ENCODE measurements at regions not wholly inside any gene's neighbourhood (a gene's known extent, or its start where the extent isn't known, plus 50 kb on each side); places are given as distances from the start of the nearest gene placed in this dataset.

- ATAC-seq (no peak), DNase-seq (ENCODE audit: low spot score) (no peak)
- Mint-ChIP-seq H3K4me3 (no peak overlapping the region), H3K36me3 (no peaks in the 10 kb centered on the region; the same call in 1 of the 2 replicates), H3K4me1 (no peaks in the 10 kb centered on the region), H3K27me3 (ENCODE audit: low read depth) (no peaks in the 10 kb centered on the region), H3K9me3 (peaks cover 6% of the 10 kb centered on the region; the same call in 1 of the 2 replicates), H3K27ac (no peak overlapping the region)
- POLR2A ChIA-PET: no interaction called here
- CTCF ChIA-PET: interaction anchor here (0.9 kb wide), 1 partner anchor 40 kb away, joined by 3 read pairs; no protein-coding TSS in a partner anchor
- TF ChIP-seq HMGA2 (CRISPR knock-in tag; IDR thresholded peaks at IDR 0.05) (no peak), E2F4 (CRISPR knock-in tag; IDR thresholded peaks at IDR 0.05; ENCODE audit: borderline replicate concordance, low read depth) (no peak), MXD4 (CRISPR knock-in tag; IDR thresholded peaks at IDR 0.05; ENCODE audit: borderline replicate concordance) (no peak), NFYB (CRISPR knock-in tag; conservative IDR thresholded peaks at IDR 0.05; ENCODE audit: low read depth) (no peak), TCF7 (CRISPR knock-in tag; IDR thresholded peaks at IDR 0.05; ENCODE audit: low read depth) (no peak), OVOL2 (CRISPR knock-in tag; IDR thresholded peaks at IDR 0.05; ENCODE audit: borderline replicate concordance) (no peak), MAX (CRISPR knock-in tag; IDR thresholded peaks at IDR 0.05) (no peak)
- TF ChIP-seq, protein P1, sequence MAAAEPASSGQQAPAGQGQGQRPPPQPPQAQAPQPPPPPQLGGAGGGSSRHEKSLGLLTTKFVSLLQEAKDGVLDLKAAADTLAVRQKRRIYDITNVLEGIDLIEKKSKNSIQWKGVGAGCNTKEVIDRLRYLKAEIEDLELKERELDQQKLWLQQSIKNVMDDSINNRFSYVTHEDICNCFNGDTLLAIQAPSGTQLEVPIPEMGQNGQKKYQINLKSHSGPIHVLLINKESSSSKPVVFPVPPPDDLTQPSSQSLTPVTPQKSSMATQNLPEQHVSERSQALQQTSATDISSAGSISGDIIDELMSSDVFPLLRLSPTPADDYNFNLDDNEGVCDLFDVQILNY (CRISPR knock-in tag; IDR thresholded peaks at IDR 0.05): no peak
These were observed 430.1 kb downstream of the ANKRD50 start for GRCh38 chr4:124282301-124282898.

- POLR2A ChIA-PET: no interaction called here
- H3K36me3 Mint-ChIP-seq: no peaks in the 10 kb centered on the region; the same call in 1 of the 2 replicates
- DNase-seq (ENCODE audit: low spot score) (no peak), ATAC-seq (peak; percentile 59)
- peaks cover 6% of the 10 kb centered on the region; the same call in 1 of the 2 replicates for H3K9me3 Mint-ChIP-seq
- H3K27me3 Mint-ChIP-seq (ENCODE audit: low read depth): no peaks in the 10 kb centered on the region
- H3K4me3 Mint-ChIP-seq: no peak overlapping the region
- no peak overlapping the region for H3K27ac Mint-ChIP-seq
- TF ChIP-seq CREM (CRISPR knock-in tag; IDR thresholded peaks at IDR 0.05): no peak
- TF ChIP-seq, protein P2, sequence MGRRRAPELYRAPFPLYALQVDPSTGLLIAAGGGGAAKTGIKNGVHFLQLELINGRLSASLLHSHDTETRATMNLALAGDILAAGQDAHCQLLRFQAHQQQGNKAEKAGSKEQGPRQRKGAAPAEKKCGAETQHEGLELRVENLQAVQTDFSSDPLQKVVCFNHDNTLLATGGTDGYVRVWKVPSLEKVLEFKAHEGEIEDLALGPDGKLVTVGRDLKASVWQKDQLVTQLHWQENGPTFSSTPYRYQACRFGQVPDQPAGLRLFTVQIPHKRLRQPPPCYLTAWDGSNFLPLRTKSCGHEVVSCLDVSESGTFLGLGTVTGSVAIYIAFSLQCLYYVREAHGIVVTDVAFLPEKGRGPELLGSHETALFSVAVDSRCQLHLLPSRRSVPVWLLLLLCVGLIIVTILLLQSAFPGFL (CRISPR knock-in tag; IDR thresholded peaks at IDR 0.05; ENCODE audit: borderline replicate concordance): no peak
- no peak for TF ChIP-seq OVOL2 (CRISPR knock-in tag; IDR thresholded peaks at IDR 0.05; ENCODE audit: borderline replicate concordance)
- no peak for TF ChIP-seq ZBTB21 (CRISPR knock-in tag; IDR thresholded peaks at IDR 0.05; ENCODE audit: borderline replicate concordance)
- no peak for TF ChIP-seq ETV6 (CRISPR knock-in tag; IDR thresholded peaks at IDR 0.05)
- TF ChIP-seq ZNF423 (CRISPR knock-in tag; IDR thresholded peaks at IDR 0.05): no peak
- TF ChIP-seq JAZF1 (CRISPR knock-in tag; IDR thresholded peaks at IDR 0.05): no peak
- TF ChIP-seq, protein P1 (CRISPR knock-in tag; IDR thresholded peaks at IDR 0.05): no peak
- TF ChIP-seq ZNF219 (CRISPR knock-in tag; IDR thresholded peaks at IDR 0.05; ENCODE audit: borderline replicate concordance): no peak
- TF ChIP-seq ZNF138 (CRISPR knock-in tag; conservative IDR thresholded peaks at IDR 0.05): no peak
- TF ChIP-seq, protein P3, sequence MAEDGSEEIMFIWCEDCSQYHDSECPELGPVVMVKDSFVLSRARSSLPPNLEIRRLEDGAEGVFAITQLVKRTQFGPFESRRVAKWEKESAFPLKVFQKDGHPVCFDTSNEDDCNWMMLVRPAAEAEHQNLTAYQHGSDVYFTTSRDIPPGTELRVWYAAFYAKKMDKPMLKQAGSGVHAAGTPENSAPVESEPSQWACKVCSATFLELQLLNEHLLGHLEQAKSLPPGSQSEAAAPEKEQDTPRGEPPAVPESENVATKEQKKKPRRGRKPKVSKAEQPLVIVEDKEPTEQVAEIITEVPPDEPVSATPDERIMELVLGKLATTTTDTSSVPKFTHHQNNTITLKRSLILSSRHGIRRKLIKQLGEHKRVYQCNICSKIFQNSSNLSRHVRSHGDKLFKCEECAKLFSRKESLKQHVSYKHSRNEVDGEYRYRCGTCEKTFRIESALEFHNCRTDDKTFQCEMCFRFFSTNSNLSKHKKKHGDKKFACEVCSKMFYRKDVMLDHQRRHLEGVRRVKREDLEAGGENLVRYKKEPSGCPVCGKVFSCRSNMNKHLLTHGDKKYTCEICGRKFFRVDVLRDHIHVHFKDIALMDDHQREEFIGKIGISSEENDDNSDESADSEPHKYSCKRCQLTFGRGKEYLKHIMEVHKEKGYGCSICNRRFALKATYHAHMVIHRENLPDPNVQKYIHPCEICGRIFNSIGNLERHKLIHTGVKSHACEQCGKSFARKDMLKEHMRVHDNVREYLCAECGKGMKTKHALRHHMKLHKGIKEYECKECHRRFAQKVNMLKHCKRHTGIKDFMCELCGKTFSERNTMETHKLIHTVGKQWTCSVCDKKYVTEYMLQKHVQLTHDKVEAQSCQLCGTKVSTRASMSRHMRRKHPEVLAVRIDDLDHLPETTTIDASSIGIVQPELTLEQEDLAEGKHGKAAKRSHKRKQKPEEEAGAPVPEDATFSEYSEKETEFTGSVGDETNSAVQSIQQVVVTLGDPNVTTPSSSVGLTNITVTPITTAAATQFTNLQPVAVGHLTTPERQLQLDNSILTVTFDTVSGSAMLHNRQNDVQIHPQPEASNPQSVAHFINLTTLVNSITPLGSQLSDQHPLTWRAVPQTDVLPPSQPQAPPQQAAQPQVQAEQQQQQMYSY (CRISPR knock-in tag; IDR thresholded peaks at IDR 0.05): no peak
- no peak for TF ChIP-seq CTCF (IDR thresholded peaks at IDR 0.05)
- no peaks in the 10 kb centered on the region for H3K4me1 Mint-ChIP-seq
- CTCF ChIA-PET: no interaction called here
These were observed 423.6 kb downstream of the ANKRD50 start for GRCh38 chr4:124288706-124289486.

All from WTC11 (cell line).